ENCODE measurements at regions not wholly inside any gene's neighbourhood (a gene's known extent, or its start where the extent isn't known, plus 50 kb on each side); places are given as distances from the start of the nearest gene placed in this dataset.

GRCh38 chr2:11097038-11097720, 58.1 kb upstream of the SLC66A3 start:
- no peak for TF ChIP-seq YY1 (IDR thresholded peaks at IDR 0.05; ENCODE audit: insufficient read depth, insufficient read length)
- TF ChIP-seq SUZ12 (IDR thresholded peaks at IDR 0.05; ENCODE audit: extremely low read depth, insufficient read depth, insufficient read length) = no peak
- no peak for TF ChIP-seq ZNF274 (IDR thresholded peaks at IDR 0.05; ENCODE audit: low read depth, low read length)

Data from NT2/D1 (cell line).